Mesodermal cell (in vitro differentiated cells): ENCODE measurements at regions not wholly inside any gene's neighbourhood (a gene's known extent, or its start where the extent isn't known, plus 50 kb on each side); places are given as distances from the start of the nearest gene placed in this dataset.

Experiments used
- H3K27ac ChIP-seq: 2 replicates; pipeline ENCODE4 v1.7.0; 2013; ENCODE audit warnings: mild to moderate bottlenecking, low read depth, low read length, moderate library complexity; ENCODE audit not compliant: severe bottlenecking
- H3K36me3 ChIP-seq: 2 replicates; pipeline ENCODE4 v1.7.1; 2013; ENCODE audit warnings: mild to moderate bottlenecking, low read length, moderate library complexity; ENCODE audit not compliant: control insufficient read depth, insufficient read depth
- H3K4me1 ChIP-seq: one replicate; pipeline ENCODE4 v1.7.1; 2013; ENCODE audit warnings: mild to moderate bottlenecking, low read length; ENCODE audit not compliant: insufficient read depth, control insufficient read depth, poor library complexity, severe bottlenecking
- H3K4me3 ChIP-seq: 2 replicates; pipeline ENCODE4 v1.7.0; 2013; ENCODE audit warnings: low read length, control low read depth, mild to moderate bottlenecking; ENCODE audit not compliant: insufficient read depth, poor library complexity, severe bottlenecking; ENCODE audit errors: extremely low read depth
- H3K9me3 ChIP-seq: 2 replicates; pipeline ENCODE4 v1.7.1; 2013; ENCODE audit warnings: mild to moderate bottlenecking, low read length, moderate library complexity; ENCODE audit not compliant: control insufficient read depth
- WGBS, 2 experiments: methylation state at CpG; one replicate each; pipeline ENCODE4 v1.1.5; 2013; ENCODE audit warnings: missing lambda C conversion rate in 2 of 2; ENCODE audit not compliant: insufficient coverage in 2 of 2; 5-methylcytosine and 5-hydroxymethylcytosine counted together

- 85 to 87% methylated on average over 16 to 23 of the region's 23 CpGs for WGBS, 2 experiments
- no peaks in the 10 kb centered on the region for H3K9me3 ChIP-seq
- no peak overlapping the region for H3K4me3 ChIP-seq
- no peaks in the 10 kb centered on the region for H3K36me3 ChIP-seq
- H3K27ac ChIP-seq = no peak overlapping the region
- H3K4me1 ChIP-seq = no peaks in the 10 kb centered on the region
These were observed 198.3 kb upstream of the B3GAT1 start for GRCh38 chr11:134610116-134610910.

GRCh38 chr11:134609361-134610115 lies 197.5 kb upstream of the B3GAT1 start:
- H3K27ac ChIP-seq = no peak overlapping the region
- H3K9me3 ChIP-seq = peaks cover 5% of the 10 kb centered on the region
- no peak overlapping the region for H3K4me3 ChIP-seq
- no peaks in the 10 kb centered on the region for H3K36me3 ChIP-seq
- no peaks in the 10 kb centered on the region for H3K4me1 ChIP-seq
- 90 to 96% methylated on average over 23 to 25 of the region's 27 CpGs for WGBS, 2 experiments

DNA sequence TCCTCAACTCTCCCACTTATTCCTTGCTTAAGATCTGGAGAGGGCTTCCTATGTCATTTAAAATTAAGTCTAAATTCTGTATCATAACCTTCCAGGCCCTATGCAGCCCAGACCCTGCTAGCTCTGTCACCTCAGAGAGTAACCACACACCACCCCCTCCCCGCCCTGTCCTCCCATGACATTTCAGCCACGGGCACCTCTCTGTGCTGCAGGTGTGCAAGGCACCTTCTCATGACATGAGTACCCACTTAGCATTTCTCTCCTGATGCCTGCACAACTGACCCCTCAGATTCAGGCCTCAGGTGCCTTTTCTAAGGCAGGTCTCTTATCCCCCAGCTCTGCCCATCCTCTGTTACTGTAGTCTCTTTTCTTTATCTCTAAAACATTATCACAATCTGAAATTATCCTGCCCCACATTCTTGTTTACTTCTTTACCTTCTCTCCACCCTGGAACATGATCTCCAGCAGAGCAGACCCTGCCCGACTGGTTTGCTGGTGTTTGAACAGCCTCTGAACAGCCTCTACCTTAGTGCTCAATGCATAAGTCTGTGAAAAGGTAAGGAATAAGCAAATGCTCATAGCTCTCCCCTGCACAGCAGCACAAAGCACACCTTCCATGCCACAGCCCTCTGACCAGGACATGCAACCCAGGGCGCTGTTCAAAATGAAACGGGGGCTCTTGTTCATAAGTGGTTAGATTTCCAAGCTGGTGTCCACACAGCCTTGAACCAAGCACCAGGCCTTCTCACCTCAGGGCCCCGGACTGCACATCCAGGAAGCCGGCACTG lies 196.1 kb upstream of the B3GAT1 start:
- peaks cover 5% of the 10 kb centered on the region for H3K9me3 ChIP-seq
- no peaks in the 10 kb centered on the region for H3K36me3 ChIP-seq
- WGBS, 2 experiments = 94% methylated on average over 5 to 6 of the region's 7 CpGs
- no peak overlapping the region for H3K4me3 ChIP-seq
- H3K27ac ChIP-seq = no peak overlapping the region
- H3K4me1 ChIP-seq = no peaks in the 10 kb centered on the region

DNA sequence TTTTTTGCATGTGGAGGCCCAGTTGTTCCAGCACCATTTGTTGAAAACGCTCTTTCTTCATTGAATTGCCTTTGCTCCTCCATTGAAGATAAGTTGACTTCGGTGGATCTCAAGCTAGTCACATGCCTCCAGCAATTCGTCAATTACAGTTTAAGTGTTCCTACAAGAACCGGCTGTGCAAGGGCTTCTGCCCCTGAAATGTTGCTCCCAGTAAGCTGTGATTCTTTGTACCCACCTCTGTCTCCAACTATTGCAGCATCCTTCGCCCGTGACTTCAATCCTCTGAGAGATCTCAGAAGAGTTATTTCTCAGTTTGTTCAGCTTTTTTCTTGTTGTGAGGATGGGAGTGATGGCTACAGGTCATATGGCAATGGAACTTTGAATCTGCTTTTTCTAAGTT lies 194.2 kb upstream of the B3GAT1 start:
- no peak overlapping the region for H3K4me3 ChIP-seq
- no peak overlapping the region for H3K27ac ChIP-seq
- H3K9me3 ChIP-seq = peaks cover 5% of the 10 kb centered on the region
- H3K4me1 ChIP-seq = no peaks in the 10 kb centered on the region
- 81 to 86% methylated on average over 4 to 5 of the region's 6 CpGs for WGBS, 2 experiments
- H3K36me3 ChIP-seq = no peaks in the 10 kb centered on the region

DNA sequence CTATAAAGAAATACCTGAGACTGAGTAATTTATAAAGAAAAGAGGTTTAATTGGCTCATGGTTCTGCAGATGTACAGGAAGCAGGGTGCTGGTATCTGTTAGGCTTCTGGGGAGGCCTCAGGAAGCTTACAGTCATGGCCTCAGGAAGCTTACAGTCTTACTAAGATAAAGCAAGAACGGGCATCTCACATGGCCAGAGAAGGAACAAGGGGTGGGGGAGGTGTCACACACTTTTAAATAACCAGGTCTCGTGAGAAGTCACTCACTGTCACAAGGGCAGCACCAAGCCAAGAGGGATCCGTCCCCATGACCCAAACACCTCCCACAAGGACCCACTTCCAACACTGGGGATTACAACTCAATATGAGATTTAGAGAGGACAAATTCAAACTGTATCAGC lies 192.8 kb upstream of the B3GAT1 start:
- Histone ChIP-seq H3K36me3 (no peaks in the 10 kb centered on the region), H3K4me1 (peaks cover 2% of the 10 kb centered on the region), H3K9me3 (peaks cover 5% of the 10 kb centered on the region), H3K4me3 (no peak overlapping the region), H3K27ac (no peak overlapping the region)
- WGBS, 2 experiments = 83% methylated on average over 1 of the region's 3 CpGs; no CpG with 5 or more reads in 1 of the 2 experiments

DNA sequence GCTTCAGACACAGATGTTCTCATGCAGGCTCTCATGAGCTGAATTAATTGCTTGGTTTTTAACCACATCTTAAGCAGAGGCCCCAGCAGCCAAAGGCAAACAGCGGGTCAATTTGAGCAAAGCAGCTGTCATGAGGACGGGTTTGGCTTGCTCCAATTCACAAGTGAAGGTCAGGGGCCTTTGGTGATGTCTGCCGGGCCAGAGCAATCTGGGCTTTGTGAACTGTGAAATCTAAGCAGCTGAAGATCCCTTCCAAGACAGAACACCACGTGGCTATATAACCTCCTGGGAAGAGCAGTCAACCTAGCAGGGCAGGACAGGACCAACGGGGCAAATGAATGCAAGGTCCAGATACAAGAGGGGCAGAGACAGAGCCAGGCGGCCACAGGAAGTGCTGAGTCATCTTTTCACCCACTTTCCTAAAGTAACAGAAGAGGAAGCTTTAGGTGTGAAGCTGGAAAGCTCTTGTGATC lies 187.3 kb upstream of the B3GAT1 start:
- peaks cover 2% of the 10 kb centered on the region for H3K4me1 ChIP-seq
- no peak overlapping the region for H3K27ac ChIP-seq
- no peaks in the 10 kb centered on the region for H3K36me3 ChIP-seq
- H3K9me3 ChIP-seq = no peaks in the 10 kb centered on the region
- H3K4me3 ChIP-seq = no peak overlapping the region
- WGBS, 2 experiments = 77 to 82% methylated on average over 4 to 5 of the region's 6 CpGs

DNA sequence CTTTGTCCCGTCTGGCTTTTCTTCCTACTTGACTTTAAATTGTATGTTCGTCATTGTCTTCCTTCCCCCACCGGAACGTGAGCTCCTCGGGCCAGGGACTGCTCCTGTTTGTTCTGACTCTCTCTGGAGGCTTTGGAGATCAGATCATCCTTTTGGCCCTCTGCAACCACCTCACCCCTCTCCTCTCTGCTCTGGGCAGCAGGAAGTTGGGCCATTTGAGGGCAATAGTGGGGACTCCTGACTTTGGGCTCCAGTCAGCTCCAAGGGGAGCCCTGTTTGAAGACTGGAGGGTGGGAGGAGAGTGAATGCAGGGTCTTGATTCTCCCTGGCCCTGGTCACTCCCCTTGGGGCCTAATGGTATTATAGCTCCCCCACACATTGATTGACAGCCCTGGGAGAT lies 186.3 kb upstream of the B3GAT1 start:
- no peak overlapping the region for H3K4me3 ChIP-seq
- WGBS, 2 experiments = 90 to 96% methylated on average over 5 of the region's 5 CpGs

GRCh38 chr11:134597452-134597851 lies 185.4 kb upstream of the B3GAT1 start:
- H3K4me1 ChIP-seq = peaks cover 2% of the 10 kb centered on the region
- H3K27ac ChIP-seq = no peak overlapping the region
- H3K4me3 ChIP-seq = no peak overlapping the region
- no peaks in the 10 kb centered on the region for H3K9me3 ChIP-seq
- no peaks in the 10 kb centered on the region for H3K36me3 ChIP-seq
- WGBS, 2 experiments = 94 to 97% methylated on average over 8 of the region's 8 CpGs

More for the DNA sequence above, 186.3 kb upstream of the B3GAT1 start:
- no peaks in the 10 kb centered on the region for H3K9me3 ChIP-seq
- H3K36me3 ChIP-seq = no peaks in the 10 kb centered on the region
- no peak overlapping the region for H3K27ac ChIP-seq
- H3K4me1 ChIP-seq = peaks cover 2% of the 10 kb centered on the region

- WGBS, 2 experiments = 63 to 90% methylated on average over 1 to 2 of the region's 3 CpGs
- no peak overlapping the region for H3K27ac ChIP-seq
These were observed 184.4 kb upstream of the B3GAT1 start for GRCh38 chr11:134596404-134596803.

DNA sequence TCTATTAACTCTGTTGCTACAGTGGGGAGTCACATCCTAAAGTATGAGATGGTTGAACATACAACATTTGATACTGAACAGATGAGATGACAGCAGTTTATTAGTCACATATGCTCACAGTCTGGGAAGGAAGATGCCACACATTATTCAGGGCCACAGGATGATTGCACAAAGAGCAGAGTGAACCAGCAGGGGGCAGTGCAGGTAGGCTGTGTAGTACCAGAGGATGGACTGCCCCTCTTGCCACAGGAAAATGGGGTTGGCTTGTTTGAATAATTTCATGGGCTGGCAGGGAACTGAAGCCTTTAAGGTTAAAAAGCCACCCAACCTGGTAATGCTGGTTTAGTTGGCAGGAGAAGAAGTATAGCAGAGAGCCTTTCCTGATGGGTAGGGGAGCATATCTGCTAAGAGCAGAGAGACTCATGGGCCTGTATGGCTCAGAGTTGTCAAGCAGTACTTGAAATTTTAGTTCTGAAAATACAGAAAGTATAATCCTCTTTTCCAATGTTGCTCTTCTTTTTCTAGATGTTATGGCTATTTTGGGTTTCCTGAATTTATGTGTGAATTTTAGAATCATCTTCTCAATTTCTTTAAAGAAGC lies 180.4 kb upstream of the B3GAT1 start:
- Histone ChIP-seq H3K4me3 (no peak overlapping the region), H3K27ac (no peak overlapping the region), H3K9me3 (no peaks in the 10 kb centered on the region), H3K4me1 (no peaks in the 10 kb centered on the region), H3K36me3 (no peaks in the 10 kb centered on the region)

More at GRCh38 chr11:134596404-134596803, 184.4 kb upstream of the B3GAT1 start:
- H3K4me1 ChIP-seq = peaks cover 2% of the 10 kb centered on the region
- H3K9me3 ChIP-seq = no peaks in the 10 kb centered on the region
- no peak overlapping the region for H3K4me3 ChIP-seq
- H3K36me3 ChIP-seq = no peaks in the 10 kb centered on the region
